ENCODE measurements at regions not wholly inside any gene's neighbourhood (a gene's known extent, or its start where the extent isn't known, plus 50 kb on each side); places are given as distances from the start of the nearest gene placed in this dataset.

- DNase-seq (ENCODE audit: low read depth): no peak
- in situ Hi-C loops (cut with HindIII; ENCODE audit: low sequenced_read_pairs): no loop called here
- H3K4me3 ChIP-seq (ENCODE audit: low read depth, low read length): no peak overlapping the region
Measured at GRCh38 chr2:235343156-235343774, 150.6 kb upstream of the AGAP1 start.

GRCh38 chr2:235343869-235344268 lies 150.0 kb upstream of the AGAP1 start:
- DNase-seq (ENCODE audit: low read depth): no peak
- no peak overlapping the region for H3K4me3 ChIP-seq (ENCODE audit: low read depth, low read length)
- in situ Hi-C loops (cut with HindIII; ENCODE audit: low sequenced_read_pairs): no loop called here
- no peak for TF ChIP-seq CTCF (IDR thresholded peaks at IDR 0.05; ENCODE audit: low read depth, low read length, missing control alignments)

More at GRCh38 chr2:235343156-235343774, 150.6 kb upstream of the AGAP1 start:
- no peak for TF ChIP-seq CTCF (IDR thresholded peaks at IDR 0.05; ENCODE audit: low read depth, low read length, missing control alignments)

GRCh38 chr2:235345745-235346144 lies 148.1 kb upstream of the AGAP1 start:
- in situ Hi-C loops (cut with HindIII; ENCODE audit: low sequenced_read_pairs): no loop called here
- DNase-seq (ENCODE audit: low read depth): no peak
- no peak for TF ChIP-seq CTCF (IDR thresholded peaks at IDR 0.05; ENCODE audit: low read depth, low read length, missing control alignments)
- no peak overlapping the region for H3K4me3 ChIP-seq (ENCODE audit: low read depth, low read length)

GRCh38 chr2:235347691-235348090 lies 146.2 kb upstream of the AGAP1 start:
- no peak for TF ChIP-seq CTCF (IDR thresholded peaks at IDR 0.05; ENCODE audit: low read depth, low read length, missing control alignments)
- DNase-seq (ENCODE audit: low read depth): peak; percentile 83
- no peak overlapping the region for H3K4me3 ChIP-seq (ENCODE audit: low read depth, low read length)
- in situ Hi-C loops (cut with HindIII; ENCODE audit: low sequenced_read_pairs): no loop called here

- no peak for DNase-seq (ENCODE audit: low read depth)
- in situ Hi-C loops (cut with HindIII; ENCODE audit: low sequenced_read_pairs): no loop called here
- no peak overlapping the region for H3K4me3 ChIP-seq (ENCODE audit: low read depth, low read length)
- no peak for TF ChIP-seq CTCF (IDR thresholded peaks at IDR 0.05; ENCODE audit: low read depth, low read length, missing control alignments)
Measured at GRCh38 chr2:235348329-235348728, 145.5 kb upstream of the AGAP1 start.

GRCh38 chr2:235350234-235350633 lies 143.6 kb upstream of the AGAP1 start:
- no peak overlapping the region for H3K4me3 ChIP-seq (ENCODE audit: low read depth, low read length)
- no peak for DNase-seq (ENCODE audit: low read depth)
- TF ChIP-seq CTCF (IDR thresholded peaks at IDR 0.05; ENCODE audit: low read depth, low read length, missing control alignments): no peak
- in situ Hi-C loops (cut with HindIII; ENCODE audit: low sequenced_read_pairs): no loop called here
